DND-41 (cell line): ENCODE measurements at regions not wholly inside any gene's neighbourhood (a gene's known extent, or its start where the extent isn't known, plus 50 kb on each side); places are given as distances from the start of the nearest gene placed in this dataset.

ENCODE experiments used
- EZH2 ChIP-seq: IDR thresholded peaks from 3 replicates; pipeline ENCODE4 v1.6.1; 2012; ENCODE audit warnings: borderline replicate concordance, low read depth, mild to moderate bottlenecking, moderate library complexity, low read length, inconsistent platforms; ENCODE audit not compliant: severe bottlenecking
- TF ChIP-seq, protein P1 (sequence below): IDR thresholded peaks from 2 replicates; pipeline ENCODE4 v1.5.1; 2012; ENCODE audit warnings: borderline replicate concordance, low read length, moderate library complexity, mild to moderate bottlenecking; ENCODE audit not compliant: poor library complexity, severe bottlenecking; ENCODE audit errors: extremely low read depth

DNA sequence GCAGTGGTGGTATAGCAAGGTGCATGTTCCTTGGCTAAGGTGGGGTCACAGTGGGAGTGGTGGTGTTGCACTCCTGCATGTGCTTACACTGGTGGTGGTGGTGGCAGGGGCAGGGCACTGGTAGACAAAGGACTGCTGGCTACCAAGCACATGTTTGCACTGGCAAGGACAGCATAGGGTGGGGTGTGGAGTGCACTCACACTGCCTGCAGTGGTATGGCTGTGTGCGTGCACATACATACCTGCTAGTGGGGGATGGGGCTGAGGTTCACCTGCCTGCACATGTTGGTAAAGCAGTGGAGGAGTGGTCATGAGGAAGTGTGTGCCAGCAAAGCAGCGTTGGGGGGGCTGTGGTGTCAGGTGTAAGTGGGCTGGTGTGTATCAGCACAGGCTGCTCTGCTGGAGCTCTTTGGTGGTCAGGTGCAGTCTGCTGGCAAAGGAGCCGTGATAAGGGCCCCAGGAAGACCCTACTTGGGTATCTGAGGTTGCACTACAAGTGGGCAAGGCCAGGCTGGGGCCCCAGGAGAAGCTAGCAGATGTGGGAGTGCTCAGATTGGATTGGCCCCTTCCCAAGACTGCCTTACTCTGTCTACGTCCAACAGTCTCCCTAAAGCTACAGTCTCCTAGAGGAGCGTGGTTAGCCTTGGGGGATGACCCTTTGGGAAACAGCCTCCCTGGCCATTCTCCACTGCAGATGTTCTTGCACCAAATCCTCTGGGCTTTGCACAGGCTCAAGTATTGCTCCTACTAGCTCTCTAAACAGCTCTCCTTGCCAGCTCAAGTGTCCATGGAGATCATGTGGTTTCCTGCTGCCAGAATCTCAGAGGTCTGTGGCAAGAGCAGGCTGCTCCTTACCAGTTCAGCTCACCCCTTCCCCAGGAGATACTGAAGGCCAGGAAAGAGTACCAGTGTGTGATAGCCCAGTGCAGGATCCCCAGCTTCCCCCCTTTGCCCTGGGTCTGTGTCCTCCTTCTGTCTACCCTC, 486.3 kb upstream of the PABPC4L start:
- no peak for TF ChIP-seq EZH2
- TF ChIP-seq, protein P1, sequence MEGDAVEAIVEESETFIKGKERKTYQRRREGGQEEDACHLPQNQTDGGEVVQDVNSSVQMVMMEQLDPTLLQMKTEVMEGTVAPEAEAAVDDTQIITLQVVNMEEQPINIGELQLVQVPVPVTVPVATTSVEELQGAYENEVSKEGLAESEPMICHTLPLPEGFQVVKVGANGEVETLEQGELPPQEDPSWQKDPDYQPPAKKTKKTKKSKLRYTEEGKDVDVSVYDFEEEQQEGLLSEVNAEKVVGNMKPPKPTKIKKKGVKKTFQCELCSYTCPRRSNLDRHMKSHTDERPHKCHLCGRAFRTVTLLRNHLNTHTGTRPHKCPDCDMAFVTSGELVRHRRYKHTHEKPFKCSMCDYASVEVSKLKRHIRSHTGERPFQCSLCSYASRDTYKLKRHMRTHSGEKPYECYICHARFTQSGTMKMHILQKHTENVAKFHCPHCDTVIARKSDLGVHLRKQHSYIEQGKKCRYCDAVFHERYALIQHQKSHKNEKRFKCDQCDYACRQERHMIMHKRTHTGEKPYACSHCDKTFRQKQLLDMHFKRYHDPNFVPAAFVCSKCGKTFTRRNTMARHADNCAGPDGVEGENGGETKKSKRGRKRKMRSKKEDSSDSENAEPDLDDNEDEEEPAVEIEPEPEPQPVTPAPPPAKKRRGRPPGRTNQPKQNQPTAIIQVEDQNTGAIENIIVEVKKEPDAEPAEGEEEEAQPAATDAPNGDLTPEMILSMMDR: no peak
